HG03439 (cell line): ENCODE measurements at regions not wholly inside any gene's neighbourhood (a gene's known extent, or its start where the extent isn't known, plus 50 kb on each side); places are given as distances from the start of the nearest gene placed in this dataset.

ENCODE experiments used
- ATAC-seq: cut with Tn5 transposase; IDR thresholded peaks from one replicate; pipeline ENCODE4 v1.9.1; 2021; ENCODE audit warnings: mild to moderate bottlenecking, moderate library complexity; ENCODE audit not compliant: unreplicated experiment

DNA sequence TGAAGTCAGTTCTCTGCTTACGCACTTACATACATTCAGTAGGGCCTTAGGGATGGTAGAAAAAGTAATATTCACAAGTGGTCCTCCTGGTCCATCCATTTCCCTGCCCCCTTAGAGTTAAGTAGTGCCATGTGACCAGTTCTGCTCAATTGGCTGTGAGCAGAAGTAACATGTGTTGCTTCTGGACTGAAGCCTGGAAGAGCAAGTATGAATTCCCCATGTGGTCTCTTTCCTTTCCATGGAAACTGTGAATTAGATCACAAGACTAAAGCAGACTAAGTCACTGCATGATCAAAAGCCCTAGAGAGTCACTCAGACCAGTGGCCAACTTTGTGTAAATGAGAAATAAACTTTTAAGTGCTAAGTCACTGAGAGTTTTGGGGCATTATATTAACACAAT, 341.7 kb upstream of the CADM1 start:
- ATAC-seq = no peak

DNA sequence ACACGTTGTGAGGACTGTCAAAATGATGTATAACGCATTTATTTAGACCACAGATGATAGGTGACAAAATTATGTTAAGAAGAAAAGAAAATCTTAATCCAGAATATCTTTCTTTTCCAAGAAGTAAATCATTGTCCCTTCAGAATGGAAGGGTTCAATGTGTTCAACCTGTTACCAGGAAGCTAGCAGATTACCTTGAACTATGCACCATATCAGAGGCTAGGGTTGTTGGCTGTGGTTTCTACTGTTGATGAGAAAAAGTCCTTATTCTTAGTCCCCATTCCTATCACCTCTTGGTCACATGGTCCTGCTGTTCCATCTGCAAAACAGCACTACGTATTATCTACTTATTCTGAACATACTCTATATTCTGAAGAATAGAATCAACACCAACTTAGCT, 339.5 kb upstream of the CADM1 start:
- ATAC-seq = no peak

DNA sequence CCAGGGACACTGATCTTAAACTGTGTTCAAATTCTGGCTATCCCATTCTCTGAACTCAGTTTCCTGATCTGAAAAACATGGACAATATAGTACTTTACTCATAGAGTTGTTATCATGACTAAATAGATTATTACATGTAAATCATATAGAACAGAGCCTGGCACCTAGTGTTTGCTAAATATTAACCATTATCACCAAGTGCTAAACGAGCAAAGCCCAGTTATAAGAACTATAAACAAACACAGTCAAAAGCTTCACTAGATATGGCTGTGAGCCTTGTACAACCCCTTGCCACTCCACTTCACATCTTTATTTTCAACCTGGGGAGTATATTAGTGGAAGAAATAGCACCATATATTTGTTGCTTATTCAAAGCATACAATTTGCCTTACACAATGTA, 338.9 kb upstream of the CADM1 start:
- ATAC-seq = no peak

DNA sequence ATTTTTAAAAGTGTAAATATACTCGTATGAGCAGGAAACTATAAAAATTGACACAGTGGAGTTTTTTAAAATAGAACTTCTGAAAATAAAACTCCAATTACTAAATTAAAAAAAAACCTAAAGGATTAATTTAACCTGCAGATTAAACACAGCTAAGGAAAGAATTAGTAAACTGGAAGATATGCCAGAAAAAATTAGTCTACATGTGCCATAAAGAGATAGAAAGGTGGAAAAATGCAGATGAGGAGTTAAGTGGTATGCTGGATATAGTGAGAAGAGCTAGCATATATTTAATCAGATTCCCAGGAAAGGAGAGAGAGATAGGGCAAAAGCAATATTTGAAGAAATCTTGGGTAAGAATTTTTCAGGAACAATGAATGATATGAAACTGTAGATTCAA, 315.8 kb upstream of the CADM1 start:
- ATAC-seq = no peak

DNA sequence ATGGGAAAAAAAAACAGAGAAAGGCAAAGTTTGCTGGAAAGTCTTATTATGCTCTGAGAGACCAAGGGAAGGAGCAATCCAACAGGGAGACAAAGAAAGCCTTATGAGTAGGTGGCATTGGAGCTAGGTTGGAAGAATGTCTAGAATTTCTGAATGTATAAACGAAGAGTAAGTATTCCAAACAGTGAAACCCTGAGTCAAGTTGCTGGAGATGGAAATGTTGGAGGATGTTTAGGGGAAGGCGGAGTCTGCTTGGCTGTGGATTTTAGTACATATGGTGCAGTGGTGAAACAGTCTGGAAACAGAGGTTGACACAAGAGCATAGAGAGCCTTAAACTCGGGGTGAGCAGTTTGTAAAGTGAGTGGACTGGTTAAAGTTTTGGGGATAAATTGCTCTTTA, 314.8 kb upstream of the CADM1 start:
- no peak for ATAC-seq

DNA sequence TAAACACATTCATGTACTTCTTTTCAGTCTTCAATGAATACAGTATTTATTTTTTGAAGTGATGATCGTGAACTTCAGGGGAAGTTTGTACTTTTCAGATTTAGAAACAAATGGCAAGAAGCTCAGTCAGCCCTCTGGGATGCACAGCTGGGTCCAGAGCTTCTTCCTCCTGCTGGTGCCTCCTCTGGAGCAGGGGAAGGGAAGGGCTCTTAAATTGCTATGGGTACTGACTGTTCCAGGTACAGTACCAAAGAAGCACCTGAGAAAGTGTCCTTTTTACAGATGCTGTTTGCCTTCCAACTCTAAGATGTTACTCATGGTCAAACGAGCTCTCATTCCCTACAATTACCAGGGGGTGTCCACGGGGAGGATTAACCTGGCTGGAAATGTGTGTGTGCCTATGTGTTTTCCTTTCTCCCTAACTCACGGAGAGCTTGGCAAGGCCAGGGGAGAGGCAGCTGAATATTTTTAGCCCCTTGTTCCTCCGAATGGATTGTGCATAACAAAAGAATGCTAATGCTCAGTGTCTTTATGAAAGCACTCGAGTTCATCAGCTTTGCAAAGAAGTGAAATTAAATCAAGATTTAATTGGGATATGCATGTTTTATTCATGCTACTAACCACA, 313.7 kb upstream of the CADM1 start:
- ATAC-seq = no peak

DNA sequence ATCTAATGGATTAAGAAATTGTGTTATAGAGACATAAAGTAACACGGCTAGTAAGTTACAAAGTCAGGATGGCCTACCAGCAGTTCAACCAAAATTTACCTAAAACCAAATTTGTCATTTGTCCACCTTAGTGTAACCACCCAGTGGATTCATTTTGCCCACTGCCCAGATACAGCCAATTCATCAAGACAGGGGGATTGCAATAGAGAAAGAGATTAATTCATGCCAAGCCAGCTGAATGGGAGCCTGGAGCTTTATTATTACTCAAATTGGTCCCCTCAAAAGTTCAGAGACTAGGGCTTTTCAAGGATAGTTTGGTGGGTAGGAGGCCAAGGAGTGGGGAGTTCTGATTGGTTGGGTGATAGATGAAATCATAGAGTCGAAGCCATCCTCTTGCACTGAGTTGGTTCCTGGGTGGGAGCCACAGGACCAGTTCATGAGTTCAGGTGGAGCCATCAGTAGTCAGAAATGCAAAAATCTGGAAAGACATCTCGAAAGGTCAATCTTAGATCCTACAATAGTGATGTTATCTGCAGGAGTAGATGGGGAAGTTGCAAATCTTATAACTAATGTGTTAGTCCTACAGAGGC, 304.2 kb upstream of the CADM1 start:
- no peak for ATAC-seq

DNA sequence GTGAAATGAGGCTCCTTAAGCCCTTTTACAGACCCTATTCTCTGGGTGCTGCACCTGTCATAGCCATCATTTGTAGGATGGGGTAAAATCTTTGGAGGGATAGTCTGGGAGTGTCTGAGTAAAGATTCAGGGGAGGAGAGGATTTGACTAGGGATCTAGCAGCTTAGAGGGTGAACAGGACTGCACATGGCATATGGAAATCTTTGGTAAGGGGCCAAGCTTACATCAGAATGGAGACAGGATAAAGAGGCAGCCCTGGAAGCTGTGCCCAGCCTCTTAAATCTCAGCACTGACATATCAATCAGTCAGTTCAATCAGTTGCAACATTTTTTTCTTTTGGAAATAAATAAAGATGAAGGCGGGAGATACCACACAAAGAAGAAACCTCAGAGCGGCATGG, 301.8 kb upstream of the CADM1 start:
- no peak for ATAC-seq

DNA sequence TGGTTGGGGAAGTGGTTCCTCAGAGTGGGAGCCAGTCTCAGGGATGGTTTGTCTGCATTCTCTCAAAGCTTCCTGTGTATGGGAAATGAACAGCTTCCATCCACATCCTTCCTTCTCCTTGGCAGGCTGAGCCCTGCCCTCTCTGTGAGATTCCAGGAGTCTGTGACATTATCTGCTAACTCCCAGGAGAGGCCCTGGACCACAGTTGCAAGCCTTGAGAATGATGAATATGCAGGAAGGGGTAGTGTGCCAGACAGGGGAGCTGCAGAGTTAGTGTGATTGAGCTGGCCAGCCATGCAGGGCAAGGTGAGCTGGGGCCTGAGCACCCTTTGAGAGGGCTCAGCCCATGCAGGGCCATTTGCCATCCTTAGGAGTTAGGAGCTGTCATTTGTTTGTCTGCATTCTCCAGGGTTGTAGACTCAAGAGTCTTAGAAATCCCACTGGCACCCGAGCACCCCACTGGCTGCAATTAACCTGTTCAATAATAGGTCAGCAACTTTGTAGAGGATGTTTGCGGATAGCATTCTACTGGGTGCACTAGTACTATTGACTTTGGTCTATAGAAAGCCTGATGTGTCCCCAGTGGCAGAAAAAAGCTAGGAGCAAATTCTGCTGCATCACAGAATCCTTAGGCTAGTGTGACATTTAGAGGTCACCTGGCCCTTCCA, 299.0 kb upstream of the CADM1 start:
- no peak for ATAC-seq

DNA sequence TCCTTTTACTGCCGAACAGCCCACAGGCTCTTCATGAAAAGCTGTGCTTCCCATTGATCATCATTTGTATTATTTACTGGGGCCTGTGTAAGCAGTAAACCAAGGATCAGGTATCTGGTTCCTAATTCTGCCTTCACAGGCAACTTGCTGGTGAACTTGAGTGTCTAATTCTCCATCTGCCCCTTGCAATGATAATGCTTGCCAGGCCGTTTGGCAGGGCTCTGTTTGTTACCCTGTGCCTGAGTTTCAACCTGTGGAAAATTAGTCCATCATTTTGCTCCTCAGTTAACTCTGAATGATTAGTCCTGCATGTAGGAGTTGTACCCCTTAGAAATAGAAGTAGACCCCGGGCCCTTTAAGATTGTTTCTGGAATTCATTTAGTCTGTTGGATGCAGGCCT, 298.4 kb upstream of the CADM1 start:
- ATAC-seq = no peak

DNA sequence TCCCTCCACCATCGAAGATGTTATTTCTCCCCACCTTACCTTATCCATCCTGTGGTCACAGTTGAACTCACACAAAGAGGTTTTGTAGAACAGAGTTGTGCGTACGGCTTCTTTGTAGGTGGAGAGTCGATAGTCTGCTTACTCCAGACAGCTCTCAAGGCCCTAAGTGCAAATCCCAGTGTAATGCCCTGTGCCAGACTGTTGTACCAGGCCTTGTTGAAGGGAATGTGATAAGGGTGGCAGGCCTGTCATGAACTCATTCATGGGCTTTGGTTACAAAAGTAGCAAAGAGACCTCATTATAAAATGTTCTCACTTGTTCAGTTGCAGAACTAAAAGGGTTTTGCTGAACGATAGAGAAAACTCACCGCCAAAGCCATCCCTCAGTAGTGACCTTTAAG, 288.7 kb upstream of the CADM1 start:
- no peak for ATAC-seq

DNA sequence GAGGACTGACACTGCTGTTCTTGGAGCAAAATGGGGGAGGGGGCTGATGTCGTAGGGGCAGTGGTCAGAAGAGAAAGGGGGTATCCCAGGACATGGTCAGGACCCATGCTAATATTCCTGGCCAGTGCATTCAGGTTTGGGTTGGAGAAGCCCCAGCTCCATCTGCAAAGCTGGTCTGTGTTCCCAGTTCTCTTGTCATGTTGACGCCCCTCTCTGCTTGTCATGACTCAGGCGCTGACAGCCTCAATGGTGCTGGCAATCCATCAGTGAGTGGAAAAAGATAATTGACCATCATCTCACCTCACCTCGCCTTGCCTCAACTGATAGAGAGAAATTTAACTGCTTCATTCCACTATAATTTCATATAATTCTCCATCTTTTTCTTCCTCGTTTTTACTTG, 283.1 kb upstream of the CADM1 start:
- ATAC-seq = no peak

DNA sequence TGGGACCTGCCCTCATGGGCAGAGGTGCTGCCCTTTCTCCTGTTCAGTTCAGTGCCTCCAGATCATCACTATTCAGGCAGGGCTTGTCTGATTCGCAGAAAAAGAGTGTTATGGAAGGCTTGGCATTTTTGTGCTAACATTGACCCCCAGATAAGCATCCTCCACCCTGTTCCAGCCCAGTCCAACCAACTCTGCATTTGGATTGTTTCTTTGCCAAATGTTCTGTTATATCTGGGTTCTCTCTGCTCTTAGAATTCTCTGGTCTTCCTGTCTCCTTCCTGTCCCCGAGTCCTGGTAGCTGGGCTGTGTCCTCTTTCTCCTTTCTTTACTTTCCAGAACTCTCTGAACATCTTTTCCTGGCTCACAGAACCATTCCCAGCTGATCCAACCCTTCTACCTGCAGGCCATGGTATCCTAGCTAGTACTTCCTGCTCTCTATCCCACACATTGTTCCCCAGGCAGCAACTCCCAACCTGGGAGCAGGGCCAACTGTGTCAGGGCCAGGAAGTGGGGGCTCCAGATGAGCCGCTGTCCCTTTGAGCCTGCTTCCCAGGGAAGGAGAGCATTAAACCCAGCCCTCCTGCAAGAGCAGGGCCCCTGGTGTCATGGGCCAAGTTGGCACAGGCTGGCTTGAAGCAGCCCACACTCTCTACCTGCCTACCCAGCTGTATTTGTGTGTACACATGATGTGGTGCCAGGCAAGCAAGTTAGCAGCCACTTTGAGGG, 280.7 kb upstream of the CADM1 start:
- ATAC-seq = no peak

DNA sequence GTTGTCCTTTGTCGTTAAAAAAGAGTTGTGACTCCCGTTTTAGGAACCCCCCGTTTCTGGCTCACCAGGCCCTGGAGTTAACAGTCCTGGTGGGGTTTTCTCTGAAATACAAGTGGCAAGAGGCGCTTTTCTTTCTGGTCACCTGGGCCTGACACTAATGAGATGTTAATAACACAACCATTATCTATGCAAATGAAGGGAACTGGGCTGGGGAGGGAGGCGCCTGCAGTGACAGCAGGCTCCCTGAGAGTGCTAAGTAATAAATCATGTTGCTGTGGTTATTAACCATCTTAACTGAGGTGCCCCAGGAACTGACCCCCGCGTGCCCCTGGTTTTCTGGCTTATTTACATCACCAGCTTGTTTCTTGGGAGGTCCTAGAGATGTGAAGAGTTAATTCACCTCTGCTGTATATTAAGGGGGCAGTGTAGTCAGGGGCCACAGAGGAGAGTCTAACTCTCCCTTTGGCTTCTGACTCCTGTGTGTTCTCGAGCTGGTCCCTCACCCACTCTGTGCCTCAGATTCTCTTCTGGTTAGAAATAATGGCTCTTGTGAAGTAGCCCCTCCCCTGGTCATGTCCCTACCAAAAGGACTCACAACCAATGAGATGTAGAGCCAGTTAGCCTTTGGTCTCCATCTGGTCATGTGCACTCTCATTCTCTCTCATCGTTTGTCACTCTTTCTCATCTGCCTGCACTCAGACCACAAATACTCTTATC, 276.6 kb upstream of the CADM1 start:
- ATAC-seq = no peak

DNA sequence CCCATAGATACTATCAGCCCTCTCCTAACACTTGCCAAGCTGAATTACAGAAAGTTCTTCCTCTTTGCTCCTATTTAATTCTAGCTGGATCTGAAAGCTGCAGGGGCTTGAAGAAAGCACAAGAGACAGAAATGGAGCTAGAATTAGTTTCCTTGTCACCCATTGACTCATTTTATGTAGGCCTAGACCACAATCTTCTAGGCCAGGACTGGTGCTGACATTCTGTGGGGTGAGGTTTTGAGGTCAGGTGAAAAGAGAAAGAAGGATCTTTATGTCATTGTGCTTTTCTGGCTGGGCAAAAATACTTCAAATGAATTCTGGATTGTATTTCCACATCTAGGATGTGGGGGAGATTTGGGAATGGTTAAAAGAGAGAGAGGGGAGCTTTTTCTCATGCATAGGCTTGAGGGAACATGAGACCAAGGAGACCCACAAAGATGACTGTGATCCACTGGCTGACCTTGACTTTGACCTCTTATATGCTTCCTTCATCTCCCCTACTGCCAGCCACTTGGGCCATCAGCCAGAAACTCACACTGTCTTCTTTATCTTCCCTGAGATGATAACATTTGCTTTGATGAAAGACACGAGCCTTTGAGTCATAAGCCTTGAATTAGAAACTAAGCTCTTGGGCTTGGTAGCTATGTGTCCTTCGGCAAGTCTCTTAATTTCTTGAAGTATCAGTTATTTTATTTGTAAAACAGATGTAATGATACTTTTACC, 274.9 kb upstream of the CADM1 start:
- no peak for ATAC-seq

DNA sequence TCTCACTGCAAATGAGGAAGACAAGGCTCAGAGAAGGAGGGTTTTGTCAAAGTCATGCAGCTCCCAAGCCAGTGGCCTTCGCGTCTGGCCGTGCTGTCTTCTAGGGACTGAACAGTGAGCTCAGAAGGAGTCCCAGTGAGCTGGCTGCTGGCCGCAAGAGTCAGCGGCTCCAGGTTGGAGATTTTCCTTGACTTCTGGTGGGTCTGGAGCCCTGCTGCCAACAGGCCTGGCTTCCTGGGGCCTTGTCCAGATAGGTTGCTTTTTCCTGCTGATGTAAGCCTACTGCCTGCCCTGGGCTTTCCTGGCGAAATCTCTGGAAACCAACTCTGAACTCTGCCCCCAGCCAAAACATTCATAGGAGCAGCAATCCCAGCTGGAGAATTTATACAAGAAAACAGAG, 272.7 kb upstream of the CADM1 start:
- ATAC-seq = no peak

DNA sequence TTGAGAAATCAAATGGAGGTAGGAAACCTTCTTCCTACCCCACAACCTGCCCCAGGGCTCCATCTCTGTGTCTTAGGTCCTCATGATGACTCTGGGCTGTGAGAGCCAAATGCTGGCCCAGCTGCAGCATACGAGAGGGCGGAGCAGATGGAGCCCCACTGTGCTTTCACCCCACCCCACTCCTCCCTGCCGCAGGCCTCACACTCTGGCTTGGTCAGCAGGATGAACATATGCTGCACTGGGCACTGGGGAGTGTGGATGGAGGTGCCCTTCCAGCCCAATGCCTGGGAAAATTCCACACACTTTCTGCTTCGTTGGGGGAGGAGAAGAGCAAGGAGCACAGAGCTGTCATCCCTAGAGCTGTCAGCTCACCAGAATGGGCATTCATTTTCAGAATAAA, 271.6 kb upstream of the CADM1 start:
- no peak for ATAC-seq

DNA sequence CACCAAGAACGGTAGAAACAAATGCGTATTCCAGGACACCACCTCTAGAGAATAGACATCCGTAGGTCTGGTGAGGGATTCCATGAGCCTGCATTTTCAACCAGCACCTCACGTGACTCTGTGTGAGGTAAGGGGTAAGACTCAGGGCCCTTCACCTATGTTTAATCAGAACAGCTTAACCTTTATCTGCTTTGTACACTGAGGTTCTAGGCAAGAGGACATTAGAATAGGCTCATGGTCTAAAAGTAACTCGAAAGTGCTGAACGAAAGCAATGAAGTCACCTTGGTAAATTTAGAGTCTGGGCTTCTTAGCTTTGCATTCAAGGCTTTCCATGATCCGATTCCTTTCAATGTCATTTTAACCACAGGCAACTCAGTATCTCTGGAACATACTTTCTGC, 270.5 kb upstream of the CADM1 start:
- ATAC-seq = no peak

DNA sequence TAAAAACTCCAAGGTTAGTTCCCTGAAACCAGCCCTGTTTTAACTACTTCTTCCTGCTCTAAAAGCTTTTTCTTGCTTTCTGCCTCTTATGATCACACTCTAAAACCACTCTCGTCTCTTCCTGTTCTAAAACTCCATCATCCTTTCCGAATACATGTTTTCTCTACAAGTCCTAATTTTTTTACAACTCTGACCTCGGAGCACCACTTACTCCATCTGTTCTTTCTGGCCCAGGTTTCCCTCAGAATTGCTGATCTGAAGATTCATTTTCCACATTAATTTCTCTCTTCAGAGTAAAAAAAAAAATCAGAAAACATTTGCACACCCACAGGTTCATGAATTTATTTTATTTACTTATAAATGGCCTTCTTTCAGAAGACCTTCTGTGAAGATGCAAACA, 265.7 kb upstream of the CADM1 start:
- no peak for ATAC-seq

DNA sequence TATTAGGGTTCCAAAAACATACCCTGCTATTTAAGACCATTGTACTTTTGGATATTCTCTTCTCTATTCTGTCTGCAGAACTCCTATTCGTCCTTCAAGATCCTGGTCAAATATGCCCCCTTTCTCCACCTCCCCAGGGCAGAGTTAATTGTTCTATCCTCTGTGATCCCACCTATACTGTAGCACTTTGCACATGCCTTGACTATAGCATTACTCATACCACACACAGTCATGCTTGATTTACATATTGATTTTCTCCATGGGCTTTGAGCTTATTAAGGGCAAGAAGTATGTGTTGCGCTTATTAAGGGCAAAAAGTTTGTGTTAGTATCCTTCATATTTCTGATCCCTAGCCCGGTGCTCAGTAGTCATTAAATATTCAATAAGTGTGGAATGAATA, 263.7 kb upstream of the CADM1 start:
- ATAC-seq = no peak
